HG03097 (cell line): ENCODE measurements at regions not wholly inside any gene's neighbourhood (a gene's known extent, or its start where the extent isn't known, plus 50 kb on each side); places are given as distances from the start of the nearest gene placed in this dataset.

ENCODE experiments used
- ATAC-seq: cut with Tn5 transposase; IDR thresholded peaks from one replicate; pipeline ENCODE4 v1.9.1; 2021; ENCODE audit not compliant: unreplicated experiment, low FRiP score

GRCh38 chr9:118786877-118787276 lies 582.4 kb downstream of the BRINP1 start:
- no peak for ATAC-seq

- ATAC-seq = no peak
Observed at GRCh38 chr9:118809160-118809625, 560.0 kb downstream of the BRINP1 start.

GRCh38 chr9:118829334-118829733 lies 539.9 kb downstream of the BRINP1 start:
- ATAC-seq = no peak

- ATAC-seq = no peak
Observed at GRCh38 chr9:118832371-118832770, 536.9 kb downstream of the BRINP1 start.

GRCh38 chr9:118836891-118837290 lies 532.3 kb downstream of the BRINP1 start:
- ATAC-seq = no peak

GRCh38 chr9:118871531-118871930 lies 497.7 kb downstream of the BRINP1 start:
- ATAC-seq = no peak

- no peak for ATAC-seq
Observed at GRCh38 chr9:118882684-118883083, 486.6 kb downstream of the BRINP1 start.

- ATAC-seq = no peak
Observed at GRCh38 chr9:118883411-118883810, 485.8 kb downstream of the BRINP1 start.

GRCh38 chr9:118891213-118891612 lies 478.0 kb downstream of the BRINP1 start:
- ATAC-seq = no peak

GRCh38 chr9:118896324-118897000 lies 472.8 kb downstream of the BRINP1 start:
- ATAC-seq = no peak

- no peak for ATAC-seq
Observed at GRCh38 chr9:118918180-118918579, 451.1 kb downstream of the BRINP1 start.

GRCh38 chr9:118928722-118929121 lies 440.5 kb downstream of the BRINP1 start:
- ATAC-seq = no peak

GRCh38 chr9:118929287-118929686 lies 439.9 kb downstream of the BRINP1 start:
- no peak for ATAC-seq

- no peak for ATAC-seq
Observed at GRCh38 chr9:118931941-118932340, 437.3 kb downstream of the BRINP1 start.

- ATAC-seq = no peak
Observed at GRCh38 chr9:118938581-118938980, 430.7 kb downstream of the BRINP1 start.

- no peak for ATAC-seq
Observed at GRCh38 chr9:118940473-118940872, 428.8 kb downstream of the BRINP1 start.

GRCh38 chr9:118946669-118947068 lies 422.6 kb downstream of the BRINP1 start:
- ATAC-seq = no peak

- no peak for ATAC-seq
Observed at GRCh38 chr9:118954857-118955256, 414.4 kb downstream of the BRINP1 start.

- ATAC-seq = no peak
Observed at GRCh38 chr9:118957585-118957984, 411.6 kb downstream of the BRINP1 start.

- ATAC-seq = no peak
Observed at GRCh38 chr9:118959366-118959765, 409.9 kb downstream of the BRINP1 start.

GRCh38 chr9:118961857-118962256 lies 407.4 kb downstream of the BRINP1 start:
- no peak for ATAC-seq

- ATAC-seq = no peak
Observed at GRCh38 chr9:118962426-118962825, 406.8 kb downstream of the BRINP1 start.

- no peak for ATAC-seq
Observed at GRCh38 chr9:118963674-118964073, 405.6 kb downstream of the BRINP1 start.
